IgD-negative memory B cell (primary cell): ENCODE measurements at regions not wholly inside any gene's neighbourhood (a gene's known extent, or its start where the extent isn't known, plus 50 kb on each side); places are given as distances from the start of the nearest gene placed in this dataset.

Experiments
- H3K27ac Mint-ChIP-seq, 3 donors: one replicate each; pipeline ENCODE4 v1.8.0; 2020 to 2022; ENCODE audit warnings: mild to moderate bottlenecking in 3 of 3, mixed read lengths in 3 of 3, moderate library complexity in 1 of 3
- H3K27me3 Mint-ChIP-seq: one replicate; pipeline ENCODE4 v1.8.0; 2021; ENCODE audit warnings: mixed read lengths
- H3K36me3 Mint-ChIP-seq: one replicate; pipeline ENCODE4 v1.8.0; 2020; ENCODE audit warnings: mild to moderate bottlenecking, mixed read lengths
- H3K4me1 Mint-ChIP-seq, 3 donors: one replicate each; pipeline ENCODE4 v1.8.0; 2020 to 2022; ENCODE audit warnings: mixed read lengths in 3 of 3, mild to moderate bottlenecking in 1 of 3
- H3K4me3 Mint-ChIP-seq, 4 donors: one replicate each; pipeline ENCODE4 v1.8.0; 2020 to 2022; ENCODE audit warnings: mild to moderate bottlenecking in 4 of 4, mixed read lengths in 4 of 4, moderate library complexity in 3 of 4
- H3K9me3 Mint-ChIP-seq, 3 donors: one replicate each; pipeline ENCODE4 v1.8.0; 2020 to 2021; ENCODE audit warnings: mixed read lengths in 3 of 3, mild to moderate bottlenecking in 1 of 3

GRCh38 chr20:63082308-63082938, 75.7 kb upstream of the BHLHE23 start:
- no peaks in the 10 kb centered on the region for H3K4me1 Mint-ChIP-seq
- H3K36me3 Mint-ChIP-seq = peaks cover 3% of the 10 kb centered on the region
- no peak overlapping the region for H3K27ac Mint-ChIP-seq
- H3K27me3 Mint-ChIP-seq = peaks cover 14% of the 10 kb centered on the region
- H3K9me3 Mint-ChIP-seq = peaks cover 6 to 21% (median 16%) of the 10 kb centered on the region in 3 donors
- H3K4me3 Mint-ChIP-seq = no peak overlapping the region

DNA sequence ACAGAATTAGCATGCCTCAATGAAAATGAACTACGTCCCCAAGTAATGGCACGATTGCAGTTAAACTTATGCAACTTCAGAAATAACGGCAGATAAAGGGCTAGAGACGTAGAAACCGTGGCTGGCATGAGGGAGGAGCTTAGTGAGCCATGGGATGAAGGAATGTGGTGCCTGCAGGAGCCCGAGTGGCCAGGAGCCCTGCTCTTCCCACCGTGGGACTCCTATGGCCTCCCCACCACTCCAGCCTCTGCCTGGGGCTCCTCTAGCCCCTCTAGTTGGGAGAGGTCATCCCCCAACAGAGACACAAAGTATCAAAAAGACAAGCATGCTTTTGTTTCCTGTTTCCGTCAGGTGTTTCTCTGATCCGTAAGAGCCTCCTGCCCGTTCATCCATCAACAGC, 75.1 kb upstream of the BHLHE23 start:
- H3K9me3 Mint-ChIP-seq = peaks cover 6 to 25% (median 21%) of the 10 kb centered on the region in 3 donors
- no peak overlapping the region for H3K4me3 Mint-ChIP-seq
- peaks cover 16% of the 10 kb centered on the region for H3K27me3 Mint-ChIP-seq
- H3K36me3 Mint-ChIP-seq = peaks cover 3% of the 10 kb centered on the region
- no peak overlapping the region for H3K27ac Mint-ChIP-seq
- no peaks in the 10 kb centered on the region for H3K4me1 Mint-ChIP-seq

GRCh38 chr20:63081351-63081750, 74.6 kb upstream of the BHLHE23 start:
- peaks cover 20% of the 10 kb centered on the region for H3K27me3 Mint-ChIP-seq
- no peaks in the 10 kb centered on the region for H3K4me1 Mint-ChIP-seq
- peaks cover 6 to 29% (median 26%) of the 10 kb centered on the region in 3 donors for H3K9me3 Mint-ChIP-seq
- no peak overlapping the region for H3K4me3 Mint-ChIP-seq
- H3K27ac Mint-ChIP-seq = no peak overlapping the region
- peaks cover 3% of the 10 kb centered on the region for H3K36me3 Mint-ChIP-seq

DNA sequence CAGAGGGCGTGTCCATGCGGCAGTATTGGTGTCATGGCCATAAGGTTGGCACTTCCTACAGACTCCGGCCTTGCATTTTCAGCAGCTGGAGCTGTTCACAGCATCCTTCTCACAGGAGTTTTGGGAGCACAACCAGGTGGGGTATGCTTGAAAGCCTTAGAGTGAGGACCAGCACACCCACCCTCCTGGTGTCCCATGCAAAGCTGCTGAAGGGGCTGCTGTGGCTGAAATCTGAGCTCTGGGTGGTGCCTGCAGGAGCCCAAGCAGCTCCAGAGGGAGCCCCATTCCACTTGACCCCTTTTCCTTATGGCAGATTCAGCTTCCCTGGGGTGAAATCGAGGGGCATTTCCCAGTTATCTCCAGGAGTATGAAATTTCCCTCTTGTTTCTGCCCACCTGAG, 74.0 kb upstream of the BHLHE23 start:
- H3K27ac Mint-ChIP-seq = no peak overlapping the region
- H3K4me1 Mint-ChIP-seq = no peaks in the 10 kb centered on the region
- H3K27me3 Mint-ChIP-seq = peaks cover 20% of the 10 kb centered on the region
- peaks cover 3% of the 10 kb centered on the region for H3K36me3 Mint-ChIP-seq
- H3K9me3 Mint-ChIP-seq = peaks cover 6 to 32% (median 29%) of the 10 kb centered on the region in 3 donors
- H3K4me3 Mint-ChIP-seq = no peak overlapping the region

DNA sequence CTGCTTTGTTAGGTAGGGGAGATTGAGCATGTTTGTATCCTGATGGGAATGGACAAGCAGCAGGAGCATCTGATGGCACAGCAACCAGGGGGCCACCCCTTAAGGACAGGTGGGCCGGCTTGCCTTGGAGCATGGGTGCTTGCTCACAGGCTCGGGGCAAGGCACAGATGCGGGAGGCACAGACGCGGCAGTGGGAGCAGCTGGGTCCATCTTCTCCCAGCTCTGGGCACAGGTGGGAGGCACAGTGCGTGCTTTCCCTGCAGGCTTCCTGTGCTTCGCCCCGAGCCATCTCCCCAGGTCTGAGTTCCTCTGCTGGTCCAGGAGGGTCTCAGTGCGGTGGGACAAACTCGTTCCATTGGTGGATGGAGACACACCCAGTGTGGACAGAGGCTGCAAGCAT, 73.6 kb upstream of the BHLHE23 start:
- no peaks in the 10 kb centered on the region for H3K4me1 Mint-ChIP-seq
- peaks cover 3% of the 10 kb centered on the region for H3K36me3 Mint-ChIP-seq
- H3K4me3 Mint-ChIP-seq = no peak overlapping the region
- H3K9me3 Mint-ChIP-seq = peaks cover 8 to 32% (median 29%) of the 10 kb centered on the region in 3 donors
- H3K27ac Mint-ChIP-seq = no peak overlapping the region
- H3K27me3 Mint-ChIP-seq = peaks cover 18% of the 10 kb centered on the region

GRCh38 chr20:63079971-63080370, 73.2 kb upstream of the BHLHE23 start:
- Mint-ChIP-seq H3K9me3 (peaks cover 8 to 32% (median 29%) of the 10 kb centered on the region in 3 donors), H3K4me3 (no peak overlapping the region), H3K27me3 (peaks cover 17% of the 10 kb centered on the region), H3K36me3 (peaks cover 3% of the 10 kb centered on the region), H3K27ac (no peak overlapping the region), H3K4me1 (no peaks in the 10 kb centered on the region)

DNA sequence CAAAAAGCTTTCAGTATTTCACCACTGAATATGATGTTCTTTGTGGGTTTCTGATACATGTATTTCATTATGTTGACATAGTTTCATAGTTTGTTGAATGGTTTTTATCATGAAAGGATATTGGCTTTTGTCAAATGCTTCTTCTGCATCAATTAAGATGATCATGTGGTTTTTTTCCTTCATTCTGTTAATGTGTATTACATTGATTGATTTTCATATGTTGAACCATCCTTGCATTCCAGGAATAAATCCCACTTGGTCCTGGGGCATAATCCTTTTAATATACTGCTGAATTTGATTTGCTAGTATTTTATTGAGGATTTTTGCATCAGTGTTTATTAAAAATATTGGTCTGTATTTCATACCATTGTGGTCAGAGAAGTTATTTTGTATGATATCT, 70.9 kb upstream of the BHLHE23 start:
- H3K9me3 Mint-ChIP-seq = peaks cover 8 to 32% (median 30%) of the 10 kb centered on the region in 3 donors
- peaks cover 36% of the 10 kb centered on the region for H3K27me3 Mint-ChIP-seq
- H3K36me3 Mint-ChIP-seq = peaks cover 3% of the 10 kb centered on the region
- H3K4me1 Mint-ChIP-seq = peaks cover 0 to 2% (median 0%) of the 10 kb centered on the region in 3 donors
- H3K27ac Mint-ChIP-seq = no peak overlapping the region
- no peak overlapping the region for H3K4me3 Mint-ChIP-seq

GRCh38 chr20:63076421-63076820, 69.7 kb upstream of the BHLHE23 start:
- Mint-ChIP-seq H3K9me3 (peaks cover 8 to 32% (median 30%) of the 10 kb centered on the region in 3 donors), H3K27me3 (peaks cover 36% of the 10 kb centered on the region), H3K36me3 (peaks cover 3% of the 10 kb centered on the region), H3K4me3 (no peak overlapping the region), H3K4me1 (peaks cover 0 to 2% (median 0%) of the 10 kb centered on the region in 3 donors), H3K27ac (no peak overlapping the region)

- peaks cover 0 to 2% (median 0%) of the 10 kb centered on the region in 3 donors for H3K4me1 Mint-ChIP-seq
- H3K27me3 Mint-ChIP-seq = peaks cover 41% of the 10 kb centered on the region
- peaks cover 3% of the 10 kb centered on the region for H3K36me3 Mint-ChIP-seq
- peaks cover 6 to 30% (median 27%) of the 10 kb centered on the region in 3 donors for H3K9me3 Mint-ChIP-seq
- H3K27ac Mint-ChIP-seq = peak overlapping the region in 1 of 3 donors; percentile 53
- no peak overlapping the region for H3K4me3 Mint-ChIP-seq
Observed at GRCh38 chr20:63074631-63075030, 67.9 kb upstream of the BHLHE23 start.

- H3K36me3 Mint-ChIP-seq = peaks cover 3% of the 10 kb centered on the region
- peaks cover 43% of the 10 kb centered on the region for H3K27me3 Mint-ChIP-seq
- peaks cover 0 to 2% (median 0%) of the 10 kb centered on the region in 3 donors for H3K4me1 Mint-ChIP-seq
- no peak overlapping the region for H3K27ac Mint-ChIP-seq
- H3K9me3 Mint-ChIP-seq = peaks cover 5 to 27% (median 25%) of the 10 kb centered on the region in 3 donors
- H3K4me3 Mint-ChIP-seq = no peak overlapping the region
Observed at GRCh38 chr20:63074182-63074581, 67.4 kb upstream of the BHLHE23 start.

- peaks cover 4 to 27% (median 23%) of the 10 kb centered on the region in 3 donors for H3K9me3 Mint-ChIP-seq
- H3K36me3 Mint-ChIP-seq = peaks cover 3% of the 10 kb centered on the region
- peaks cover 44% of the 10 kb centered on the region for H3K27me3 Mint-ChIP-seq
- H3K27ac Mint-ChIP-seq = no peak overlapping the region
- H3K4me1 Mint-ChIP-seq = peaks cover 0 to 2% (median 0%) of the 10 kb centered on the region in 3 donors
- no peak overlapping the region for H3K4me3 Mint-ChIP-seq
Observed at GRCh38 chr20:63073738-63074065, 66.9 kb upstream of the BHLHE23 start.

DNA sequence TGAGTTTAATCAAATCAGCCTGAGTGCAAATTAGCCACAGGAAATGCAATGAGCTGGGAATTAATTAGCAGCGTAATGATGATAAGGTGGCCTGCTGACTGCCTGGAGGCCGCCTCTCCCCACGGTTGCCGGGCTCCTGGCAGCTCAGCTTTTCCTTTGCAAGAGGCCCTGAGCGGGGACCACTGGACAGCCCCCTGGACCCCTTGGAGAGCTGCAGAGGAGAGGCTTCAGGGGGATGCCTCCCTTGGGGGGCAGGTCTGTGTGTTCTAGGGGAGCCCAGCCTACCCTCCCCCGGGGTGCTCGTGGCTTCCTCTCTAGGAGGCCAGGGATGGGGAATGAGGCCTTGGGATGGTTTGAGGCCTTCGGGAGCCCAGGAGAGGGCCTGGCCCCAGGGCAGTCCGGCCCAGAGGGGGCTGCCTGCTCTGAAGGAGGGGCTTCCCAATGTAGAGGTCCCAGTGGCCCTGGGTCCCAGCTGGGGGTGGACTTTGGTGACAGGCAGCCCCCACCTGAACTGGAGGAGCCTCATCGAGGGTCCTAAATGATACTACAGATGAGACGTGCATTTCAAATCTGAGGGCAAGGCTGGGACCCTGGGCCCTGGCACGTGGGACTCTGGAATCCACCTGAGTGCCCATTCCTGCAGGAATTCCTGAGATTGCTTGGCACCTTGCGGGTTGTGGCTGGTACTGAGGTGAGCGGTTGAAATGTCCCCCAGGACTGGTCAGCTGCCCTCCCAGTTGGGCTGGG, 66.4 kb upstream of the BHLHE23 start:
- Mint-ChIP-seq H3K36me3 (no peaks in the 10 kb centered on the region), H3K4me1 (peaks cover 0 to 2% (median 0%) of the 10 kb centered on the region in 3 donors), H3K27me3 (peaks cover 43% of the 10 kb centered on the region), H3K9me3 (peaks cover 4 to 22% (median 19%) of the 10 kb centered on the region in 3 donors), H3K4me3 (peak overlapping the region in 3 of 4 donors; percentile 21 to 52 (median 44)), H3K27ac (no peak overlapping the region)

- no peak overlapping the region for H3K27ac Mint-ChIP-seq
- peaks cover 2 to 14% (median 10%) of the 10 kb centered on the region in 3 donors for H3K9me3 Mint-ChIP-seq
- no peaks in the 10 kb centered on the region for H3K36me3 Mint-ChIP-seq
- no peak overlapping the region for H3K4me3 Mint-ChIP-seq
- H3K4me1 Mint-ChIP-seq = peaks cover 0 to 2% (median 0%) of the 10 kb centered on the region in 3 donors
- peaks cover 44% of the 10 kb centered on the region for H3K27me3 Mint-ChIP-seq
Observed at GRCh38 chr20:63072231-63072791, 65.5 kb upstream of the BHLHE23 start.

DNA sequence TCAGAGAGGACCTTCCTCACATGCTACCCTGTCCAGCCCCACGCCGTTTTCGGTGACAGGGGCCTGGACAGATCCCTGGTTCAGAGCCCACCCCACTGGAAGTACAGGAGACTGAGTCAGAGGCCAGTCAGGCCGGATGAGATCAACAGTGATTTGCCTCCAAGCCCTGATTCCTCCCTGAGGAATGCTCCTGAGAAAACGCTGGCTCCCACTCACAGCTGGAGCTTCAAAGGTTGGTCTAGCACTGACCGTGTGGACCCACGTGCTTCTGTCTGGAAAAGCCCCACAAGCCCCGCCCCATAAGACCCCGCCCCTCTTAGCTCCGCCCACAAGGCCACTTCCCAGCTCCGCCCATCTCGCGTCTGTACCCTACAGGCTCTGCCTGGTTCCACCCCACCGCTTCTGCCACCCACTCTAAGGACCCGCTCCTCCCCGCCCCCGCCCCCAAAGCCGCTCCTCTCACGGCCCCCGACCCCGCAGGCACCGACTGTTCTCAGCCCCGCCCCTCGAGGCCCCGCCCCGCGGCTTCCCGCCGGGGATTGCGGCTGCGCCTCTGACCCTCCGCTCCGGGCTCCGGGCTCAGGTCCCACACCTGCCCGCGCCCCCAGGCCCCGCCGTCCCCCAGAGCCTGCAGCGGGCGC, 64.9 kb upstream of the BHLHE23 start:
- H3K36me3 Mint-ChIP-seq = no peaks in the 10 kb centered on the region
- H3K4me3 Mint-ChIP-seq = peak overlapping the region in 1 of 4 donors; percentile 63
- H3K9me3 Mint-ChIP-seq = peaks cover 2 to 7% (median 6%) of the 10 kb centered on the region in 3 donors
- H3K4me1 Mint-ChIP-seq = peaks cover 0 to 2% (median 0%) of the 10 kb centered on the region in 3 donors
- H3K27ac Mint-ChIP-seq = no peak overlapping the region
- peaks cover 47% of the 10 kb centered on the region for H3K27me3 Mint-ChIP-seq
